HS-5 (cell line): ENCODE measurements at regions not wholly inside any gene's neighbourhood (a gene's known extent, or its start where the extent isn't known, plus 50 kb on each side); places are given as distances from the start of the nearest gene placed in this dataset.

Source experiments
- DNase-seq: peaks from one replicate; pipeline ENCODE4 v3.0.0-alpha.2; 2012; ENCODE audit warnings: low read depth

DNA sequence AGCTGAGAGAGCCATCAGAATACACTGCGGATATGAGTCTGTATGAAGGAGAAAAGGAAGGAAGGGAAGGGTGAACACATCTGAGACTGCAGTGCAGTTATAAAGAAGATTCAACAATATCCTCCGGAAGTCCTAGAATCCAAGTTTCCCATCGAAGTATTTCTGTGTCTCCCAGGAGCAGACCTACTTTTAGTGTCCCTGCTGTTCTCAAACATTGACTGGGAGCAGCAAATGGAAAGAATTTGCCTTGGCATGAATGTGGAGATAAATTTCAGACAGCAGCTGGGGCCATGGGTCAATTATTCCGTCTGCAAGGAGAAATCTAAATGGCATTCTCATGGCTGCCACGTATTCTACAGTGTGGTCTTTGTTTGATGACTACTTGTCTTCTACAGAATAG is 478.1 kb upstream of the SMC2 start:
- no peak for DNase-seq

DNA sequence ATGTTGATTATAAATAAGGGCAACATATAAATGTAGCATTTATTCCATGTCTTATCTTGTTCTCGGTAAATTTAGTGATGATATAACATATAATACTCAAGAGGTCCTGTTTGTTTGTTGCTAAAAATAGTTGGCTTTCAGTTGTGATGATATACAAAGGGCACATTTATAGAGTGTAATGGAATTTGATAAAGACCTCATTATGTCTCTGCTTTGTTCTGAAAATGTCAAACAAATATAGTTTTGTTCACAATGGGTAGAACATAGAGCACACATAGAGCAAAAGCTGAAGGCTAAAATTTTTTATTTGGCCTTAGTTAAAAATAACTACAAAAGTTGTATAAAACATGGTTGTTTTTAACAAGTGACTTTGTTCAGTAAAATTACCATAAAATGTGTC is 477.1 kb upstream of the SMC2 start:
- no peak for DNase-seq

DNA sequence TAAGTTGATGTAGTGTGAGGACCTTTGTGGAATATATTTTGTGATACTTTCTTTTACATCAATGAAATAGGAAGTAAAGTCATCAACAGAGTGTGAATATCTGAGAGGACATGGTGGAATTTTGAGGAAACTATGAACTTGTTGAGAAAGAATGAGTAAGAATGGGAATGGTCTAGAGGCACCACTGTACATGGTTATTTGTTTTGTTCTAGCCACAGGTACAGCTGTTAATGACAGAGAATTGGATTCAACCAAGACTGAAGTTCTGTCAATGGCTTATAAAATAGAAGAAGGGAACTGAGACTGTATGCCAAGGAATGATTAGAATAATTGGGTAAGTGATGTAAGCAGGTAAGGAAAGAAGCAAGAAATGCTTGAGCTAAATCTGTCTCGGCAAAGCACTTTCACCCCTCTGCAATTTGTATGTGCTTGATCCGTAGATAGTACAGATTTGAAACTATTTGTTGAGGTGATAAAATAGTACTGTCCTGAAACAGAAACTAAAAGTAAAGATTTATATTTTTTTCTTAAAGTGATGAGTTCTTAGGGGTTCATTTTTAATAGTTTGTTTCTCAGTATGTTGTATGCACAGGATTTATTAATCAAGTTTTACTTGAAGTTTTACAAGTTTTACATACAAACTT is 468.8 kb upstream of the SMC2 start:
- no peak for DNase-seq

DNA sequence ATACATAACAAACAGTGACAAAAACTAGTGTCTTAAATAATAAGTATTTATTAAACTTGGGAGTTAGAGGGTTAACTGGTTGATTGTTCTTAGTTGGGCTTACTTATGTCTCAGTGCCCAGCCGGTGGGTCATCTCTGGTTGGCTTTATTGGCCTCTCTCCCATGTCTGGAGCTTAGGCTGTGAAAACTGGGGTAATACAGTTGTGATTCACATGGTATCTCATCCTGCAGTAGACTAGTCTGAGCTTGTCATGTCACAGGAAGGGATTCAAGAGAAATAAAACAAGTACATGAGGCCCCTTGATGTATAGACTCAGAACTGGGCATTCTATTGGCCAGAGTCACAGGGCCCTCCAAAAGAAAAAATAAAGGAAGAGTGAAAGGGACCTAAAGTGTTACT is 466.4 kb upstream of the SMC2 start:
- DNase-seq: no peak

DNA sequence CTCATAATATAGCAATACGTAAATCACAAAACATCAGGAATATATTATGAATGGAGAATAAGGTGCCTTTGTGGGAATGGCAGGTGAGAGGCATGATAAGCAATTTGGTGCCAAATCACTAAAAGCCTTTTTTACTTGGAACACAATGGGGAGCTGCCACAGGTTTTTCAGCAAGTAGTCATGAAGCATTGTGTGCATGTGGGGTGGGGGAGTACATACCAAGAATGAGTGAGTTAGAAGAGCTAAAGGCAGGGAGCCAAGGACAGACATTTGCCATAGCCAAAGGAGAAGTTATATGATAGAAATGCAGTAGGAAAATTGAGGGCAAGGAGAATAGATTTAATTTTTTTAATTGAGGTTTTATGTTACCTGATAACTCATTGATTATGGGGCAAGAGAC is 445.0 kb upstream of the SMC2 start:
- DNase-seq: no peak

DNA sequence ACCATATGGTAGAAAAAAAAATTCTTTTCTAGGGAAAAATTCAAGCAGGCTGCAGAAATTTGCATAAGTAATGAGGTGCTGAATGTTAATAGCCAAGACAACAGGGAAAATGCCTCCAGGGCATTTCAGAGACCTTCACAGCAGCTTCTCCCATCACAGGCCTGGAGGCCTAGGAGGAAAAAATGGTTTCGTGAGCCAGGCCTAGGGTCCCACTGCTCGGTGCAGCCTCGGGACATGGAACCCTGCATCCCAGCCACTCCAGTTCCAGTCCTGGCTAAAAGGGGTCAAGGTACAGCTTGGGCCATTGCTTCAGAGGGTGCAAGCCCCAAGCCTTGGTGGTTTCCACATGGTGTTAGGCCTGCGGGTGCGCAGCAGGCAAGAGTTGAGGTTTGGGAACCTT is 436.0 kb upstream of the SMC2 start:
- no peak for DNase-seq

DNA sequence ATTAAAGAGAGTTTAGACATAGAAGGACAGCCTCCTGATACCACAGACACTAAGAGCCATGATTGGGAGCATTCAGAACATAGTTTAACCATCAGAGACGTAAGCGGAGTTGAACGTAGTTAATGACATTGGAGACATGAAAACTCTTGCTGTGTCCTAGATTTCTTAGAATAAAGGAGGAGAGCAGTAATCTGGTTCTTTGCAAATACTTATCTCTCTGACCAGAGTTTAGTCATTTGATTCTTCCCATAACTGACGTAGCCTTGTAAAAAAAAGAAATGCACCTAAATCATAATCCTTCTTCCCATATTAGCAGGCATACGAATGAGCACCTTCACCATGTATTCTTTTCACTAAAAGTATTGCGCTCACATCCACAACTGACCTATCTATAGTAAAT is 433.3 kb upstream of the SMC2 start:
- no peak for DNase-seq

DNA sequence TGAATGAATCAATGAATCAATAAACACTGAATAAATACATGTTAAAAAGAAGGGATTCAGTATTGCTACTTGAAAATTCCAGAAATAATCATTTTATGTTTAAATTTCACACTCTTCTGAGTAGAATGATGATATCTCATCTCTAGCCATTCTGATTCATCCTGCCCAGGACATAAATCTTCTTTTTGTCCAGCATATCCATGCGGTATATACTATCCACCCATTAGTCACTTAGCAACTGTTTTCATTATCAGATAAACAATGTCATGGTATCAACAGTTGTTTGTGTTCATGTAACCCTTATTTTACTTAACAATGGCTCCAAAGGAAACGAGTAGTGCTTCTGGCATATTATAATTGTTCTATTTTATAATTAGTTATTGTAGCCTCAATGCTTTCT is 432.4 kb upstream of the SMC2 start:
- no peak for DNase-seq

DNA sequence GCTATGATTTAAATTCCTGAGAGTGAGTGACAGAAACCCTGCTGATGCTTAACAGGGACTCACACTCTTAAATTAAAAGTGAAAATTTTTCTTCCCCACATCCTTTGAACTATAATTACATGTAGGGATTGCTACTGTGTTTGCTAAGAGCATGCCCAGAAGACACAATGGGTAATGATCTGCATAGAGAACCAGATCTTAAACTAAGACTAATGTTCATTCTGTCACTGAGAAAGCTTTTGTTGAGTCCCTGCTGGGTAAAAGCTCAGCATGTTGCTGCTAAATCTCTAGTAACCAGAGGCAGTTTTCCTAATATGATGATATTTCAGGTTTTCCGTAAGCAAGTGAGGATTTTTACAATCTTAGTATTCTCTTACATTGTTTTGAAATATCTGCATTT is 424.8 kb upstream of the SMC2 start:
- no peak for DNase-seq

DNA sequence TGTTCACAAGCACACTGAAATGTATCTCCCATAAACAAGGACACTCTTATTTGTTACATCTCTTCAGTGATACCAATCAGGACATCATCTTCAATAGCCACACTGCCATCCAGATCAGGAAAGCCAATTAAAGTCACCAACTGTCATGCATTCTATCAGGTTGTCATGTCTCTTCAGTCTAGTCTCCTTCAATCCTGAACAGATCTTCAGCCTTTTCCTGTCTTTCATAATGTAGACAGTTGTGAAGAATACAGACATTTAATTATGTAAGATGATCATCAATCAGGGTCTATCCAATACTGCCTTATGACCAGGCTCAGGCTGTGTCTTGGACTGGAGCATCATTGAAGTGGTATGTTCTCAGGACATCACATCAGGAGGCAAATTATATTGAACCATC is 419.8 kb upstream of the SMC2 start:
- DNase-seq: no peak

DNA sequence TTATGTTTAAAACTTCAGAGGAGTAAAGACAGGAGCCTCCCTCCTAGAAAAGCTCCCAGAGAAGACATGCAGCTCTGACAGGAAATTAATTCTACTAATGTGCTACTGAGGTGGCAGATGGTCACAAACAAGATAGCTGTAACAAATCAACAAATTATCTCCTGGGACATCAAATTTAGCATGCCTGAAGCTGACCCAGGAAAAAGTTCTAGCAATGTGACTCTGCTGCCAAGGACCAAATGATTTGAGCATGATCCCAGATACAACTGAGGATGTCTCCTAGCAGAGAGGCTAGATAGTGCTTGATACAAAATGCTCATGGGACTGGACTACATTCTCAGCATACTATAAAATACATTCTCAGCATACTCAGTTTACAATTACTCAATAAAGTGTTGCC is 413.5 kb upstream of the SMC2 start:
- DNase-seq: no peak

DNA sequence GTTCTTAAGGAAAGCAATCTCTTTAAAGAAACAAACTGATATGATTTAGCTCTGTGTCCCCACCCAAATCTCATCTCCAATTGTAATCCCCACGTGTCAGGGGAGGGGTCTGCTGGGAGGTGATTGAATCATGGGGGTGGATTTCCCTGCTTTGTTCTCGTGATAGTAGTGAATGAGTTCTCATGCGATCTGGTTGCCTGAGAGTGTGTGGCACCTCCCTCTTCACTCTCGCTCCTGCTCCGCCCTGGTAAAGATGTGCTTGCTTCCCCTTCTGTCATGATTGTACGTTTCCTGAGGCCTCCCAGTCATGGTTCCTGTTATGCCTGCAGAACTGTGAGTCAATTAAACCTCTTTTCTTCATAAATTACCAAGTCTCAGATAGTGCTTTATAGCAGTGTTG is 412.7 kb upstream of the SMC2 start:
- no peak for DNase-seq

DNA sequence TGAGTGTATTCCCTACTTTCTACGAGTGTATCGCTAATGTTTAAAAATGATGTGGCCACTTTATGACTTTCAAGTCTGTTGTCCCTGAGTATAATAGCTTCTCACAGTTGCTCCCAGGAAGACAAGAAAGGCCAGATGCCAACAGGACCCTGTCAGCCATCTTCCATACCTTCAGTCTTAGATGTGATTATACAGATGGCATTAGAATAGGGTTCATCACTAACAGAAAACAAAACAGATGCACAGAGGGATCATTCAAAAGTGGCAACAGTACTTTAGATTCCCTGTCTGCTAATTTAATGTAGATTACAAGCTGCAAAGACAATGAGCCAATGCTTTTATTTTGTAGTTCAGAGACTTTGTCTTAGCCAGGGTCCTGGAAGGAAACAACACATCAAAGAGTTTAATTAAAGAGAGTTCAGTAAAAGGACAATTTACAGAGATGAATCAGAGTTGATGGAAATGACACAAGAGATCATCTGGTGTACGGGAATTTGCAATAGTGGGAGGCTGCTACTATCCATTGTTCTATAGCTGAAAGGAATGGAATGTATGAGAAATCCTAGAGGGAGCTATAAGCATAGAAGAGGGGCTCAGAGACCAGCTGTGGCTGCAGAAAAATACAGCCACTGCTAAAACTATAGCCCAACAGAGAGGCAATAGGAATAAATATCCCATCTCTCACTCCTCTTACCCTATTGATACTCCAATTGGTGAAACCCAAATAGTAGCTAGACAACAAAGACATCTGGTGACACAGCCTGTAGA is 393.7 kb upstream of the SMC2 start:
- no peak for DNase-seq

DNA sequence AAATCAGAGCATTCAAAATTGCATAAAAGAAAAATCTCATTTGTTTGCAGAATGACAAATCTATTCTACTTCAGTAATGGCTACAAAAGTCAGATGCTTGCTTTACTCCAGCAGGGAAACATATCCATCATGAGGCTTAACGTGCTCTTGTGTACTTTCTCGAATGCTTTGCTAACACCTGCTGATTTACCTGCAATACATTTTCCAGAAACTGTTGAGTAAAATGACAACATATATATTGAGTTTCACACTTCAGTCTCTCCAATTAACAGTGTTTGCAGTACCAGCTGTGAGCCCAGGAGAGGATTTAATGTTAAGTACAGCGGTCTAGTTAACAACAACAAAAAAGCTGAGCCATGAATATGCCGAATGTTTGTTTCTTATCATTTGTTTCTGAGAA is 391.5 kb upstream of the SMC2 start:
- no peak for DNase-seq

DNA sequence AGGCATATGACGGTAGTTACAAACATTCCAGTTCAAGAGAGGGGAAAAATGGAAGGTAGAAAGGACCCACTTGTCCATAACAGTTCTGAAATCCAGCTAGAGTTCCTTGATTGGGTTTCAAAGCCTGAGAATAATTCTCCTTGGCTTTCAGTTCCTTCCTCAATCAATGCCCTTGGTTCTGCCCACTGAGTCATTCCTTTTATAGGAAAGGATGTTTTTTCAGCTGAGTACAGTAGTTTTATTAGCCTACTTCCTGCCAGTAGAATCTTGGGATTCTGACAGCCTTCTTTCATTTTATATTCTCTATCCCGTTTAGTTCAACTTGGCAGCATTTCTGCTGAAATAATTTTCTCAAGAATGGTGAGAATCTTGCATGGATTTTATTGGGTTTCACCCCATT is 386.9 kb upstream of the SMC2 start:
- DNase-seq: no peak

DNA sequence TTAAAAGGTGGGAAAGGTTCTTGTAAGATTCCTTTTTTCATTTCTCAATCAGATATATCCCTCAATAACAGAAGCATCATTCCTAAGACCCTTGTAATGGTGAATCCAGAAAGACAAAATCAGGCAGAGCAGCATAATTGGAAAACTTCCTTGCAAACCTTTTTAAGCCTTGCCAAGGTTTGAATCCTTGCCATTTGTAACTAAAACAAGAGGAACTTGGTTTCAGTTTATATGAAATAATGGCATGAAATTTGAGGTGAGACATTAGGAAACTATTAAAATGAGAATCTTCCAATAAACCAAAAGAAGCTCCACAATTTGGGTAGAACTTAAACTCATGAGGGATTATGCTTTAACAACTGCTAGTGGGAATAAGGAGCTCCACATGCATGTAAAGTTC is 384.7 kb upstream of the SMC2 start:
- DNase-seq: no peak

DNA sequence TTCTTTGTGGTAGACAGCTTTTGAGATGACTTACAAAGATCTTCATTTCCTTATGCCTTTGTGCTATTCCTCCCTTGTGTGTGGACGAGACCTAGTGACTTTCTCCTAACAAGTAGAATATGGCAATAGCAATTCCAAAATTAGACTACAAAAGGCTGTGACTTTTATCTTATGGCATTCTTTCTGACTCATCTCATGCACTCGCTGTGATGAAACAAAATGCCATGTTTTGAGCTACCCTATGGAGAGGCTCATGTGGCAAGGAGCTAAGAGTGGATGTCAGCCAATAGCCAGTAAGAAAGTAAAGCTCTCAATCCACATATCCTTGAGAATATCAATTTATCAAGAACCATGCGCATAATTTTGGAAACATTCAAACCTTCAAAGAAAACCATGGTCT is 380.5 kb upstream of the SMC2 start:
- peak; percentile 56 for DNase-seq

DNA sequence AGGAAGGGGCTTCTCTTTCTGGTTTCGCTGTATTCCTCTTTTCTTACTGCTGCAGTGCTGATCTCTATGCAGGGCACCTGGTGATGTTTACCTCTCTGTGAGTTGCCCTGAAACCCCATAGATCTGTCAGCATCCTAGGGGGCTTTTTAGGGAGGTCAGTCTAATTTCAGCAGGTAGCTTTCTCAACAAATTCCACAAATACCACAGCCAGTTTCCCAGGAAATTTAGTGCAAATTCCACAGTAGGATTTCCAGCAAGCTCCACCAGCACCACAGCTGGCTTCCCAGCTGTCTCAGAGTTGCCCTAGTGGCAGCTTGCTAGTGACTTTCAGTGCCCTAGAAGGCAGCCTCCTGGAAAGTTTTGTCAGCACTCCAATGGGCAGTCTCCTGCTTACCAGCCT is 379.1 kb upstream of the SMC2 start:
- no peak for DNase-seq

DNA sequence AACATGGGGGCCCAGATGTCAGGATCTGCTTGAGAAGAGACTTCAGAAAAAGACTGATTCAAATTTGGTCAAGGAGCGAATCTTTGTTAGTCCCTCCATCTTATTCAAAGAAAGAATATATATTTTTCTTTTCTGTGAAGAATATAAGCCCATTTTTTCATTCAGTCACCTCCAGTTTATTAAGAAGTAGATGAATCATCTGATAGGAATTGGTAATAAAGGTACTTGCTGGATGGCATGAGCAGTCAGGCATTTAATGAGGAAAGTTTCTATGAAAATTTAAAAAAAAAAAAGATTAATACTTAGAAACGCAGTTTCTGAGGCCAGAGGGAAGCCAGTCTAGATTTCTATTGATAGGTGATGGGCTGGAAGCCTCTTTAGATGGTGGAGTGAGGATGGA is 373.1 kb upstream of the SMC2 start:
- DNase-seq: no peak

DNA sequence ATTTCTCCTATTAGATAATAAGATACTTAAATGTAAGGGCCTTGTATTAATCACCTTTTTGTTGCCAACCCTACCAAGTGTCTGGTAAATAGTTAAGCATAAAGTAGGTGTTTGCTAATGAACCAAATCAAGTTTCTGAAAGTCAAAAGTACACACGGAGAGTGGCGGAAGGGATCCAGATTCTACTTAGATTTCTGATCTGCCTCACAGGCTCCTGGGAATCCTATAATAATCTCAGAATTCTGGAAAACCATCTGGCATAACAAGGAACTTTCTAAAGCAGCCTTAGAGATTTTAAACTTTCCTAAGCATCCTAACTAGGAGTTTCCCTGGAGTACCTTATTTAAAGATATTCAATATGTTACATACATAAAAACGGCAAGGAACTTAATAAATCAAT is 363.2 kb upstream of the SMC2 start:
- no peak for DNase-seq

DNA sequence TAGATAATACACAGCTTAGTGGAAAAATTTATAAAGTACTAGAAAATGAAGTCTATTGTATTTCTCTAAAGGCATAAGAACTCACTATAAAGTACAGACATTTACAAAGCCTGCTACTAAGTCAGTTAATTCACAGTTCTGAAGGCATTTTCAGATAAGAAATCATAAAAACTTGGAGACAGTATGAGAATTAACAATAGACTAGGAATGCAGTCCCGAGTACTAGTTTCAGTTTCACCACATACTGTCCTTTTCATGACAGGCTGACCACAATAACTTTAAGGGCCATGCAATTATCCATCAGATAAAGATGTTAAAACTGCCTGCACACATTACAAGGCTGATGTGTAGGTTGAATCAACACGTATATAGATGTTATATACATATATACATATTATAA is 362.6 kb upstream of the SMC2 start:
- DNase-seq: no peak

DNA sequence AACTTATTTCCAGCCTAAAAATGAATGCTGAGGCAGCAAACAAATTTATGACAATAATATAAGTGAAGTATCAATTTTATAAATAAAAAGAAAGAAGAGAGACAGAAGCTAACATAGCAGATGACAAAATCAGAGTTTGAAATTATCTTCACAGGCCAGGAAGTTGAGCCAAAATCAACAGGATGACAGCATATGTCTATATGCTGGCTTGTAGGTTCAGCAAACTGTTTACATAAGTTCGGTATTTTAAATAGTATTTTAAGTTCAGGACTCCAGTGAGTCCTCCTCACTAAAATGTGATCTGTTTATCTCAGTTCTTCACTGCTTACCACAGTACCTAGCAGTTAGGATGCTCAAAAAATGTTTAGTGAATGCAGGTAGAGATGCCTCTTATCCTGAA is 359.6 kb upstream of the SMC2 start:
- no peak for DNase-seq

DNA sequence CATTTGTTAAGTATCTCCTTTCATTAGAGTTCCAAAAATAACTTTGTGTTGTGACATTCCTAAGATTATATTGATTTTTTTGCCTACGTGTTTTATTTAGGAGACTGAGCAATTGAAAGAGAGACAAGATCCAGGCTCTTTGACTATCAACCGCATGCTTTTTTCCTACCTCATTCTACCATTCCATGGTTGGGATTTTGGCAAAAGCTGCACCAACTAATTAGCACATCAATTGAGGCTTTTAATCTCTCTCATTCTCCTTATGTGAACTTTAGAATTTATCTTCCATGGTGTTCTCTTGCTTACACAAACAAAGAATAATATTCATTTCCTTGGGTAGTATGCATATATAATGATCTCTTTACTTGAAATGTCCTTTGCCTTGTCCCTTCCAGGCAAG is 338.7 kb upstream of the SMC2 start:
- DNase-seq: no peak

DNA sequence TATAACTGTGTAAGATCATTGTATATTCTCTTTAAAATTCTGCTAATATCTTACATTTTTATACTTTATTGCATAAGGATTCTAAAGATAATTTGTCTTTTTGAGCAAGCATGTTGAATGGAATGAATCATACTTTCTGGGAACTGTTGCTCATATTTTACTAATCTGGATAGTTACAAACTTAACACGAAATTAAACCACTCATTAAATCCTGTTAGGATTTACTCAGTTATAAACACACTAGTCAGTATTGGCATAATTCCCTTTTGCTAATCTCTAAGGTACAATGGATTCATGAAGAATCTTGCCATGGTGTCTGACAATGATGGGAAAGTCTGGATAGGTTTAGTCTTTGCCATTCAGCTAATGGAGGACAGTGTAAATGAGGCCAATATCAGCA is 338.1 kb upstream of the SMC2 start:
- no peak for DNase-seq
